Breast epithelium (tissue), 4 donors: ENCODE measurements at regions not wholly inside any gene's neighbourhood (a gene's known extent, or its start where the extent isn't known, plus 50 kb on each side); places are given as distances from the start of the nearest gene placed in this dataset.

ENCODE experiments used
- DNase-seq, 2 donors: peaks; one replicate each; pipeline ENCODE4 v3.0.0-alpha.2; 2019; ENCODE audit warnings: low spot score in 2 of 2
- H3K27ac ChIP-seq, 2 donors: fragments of 200-600 bp; sonication (generic) in 1 of 2; one replicate each; pipeline ENCODE4 v1.5.1; 2016 to 2019; ENCODE audit warnings: mild to moderate bottlenecking in 1 of 2
- H3K27me3 ChIP-seq, 2 donors: fragments of 200-600 bp; sonication (generic) in 1 of 2; one replicate each; pipeline versions ENCODE4 v1.5.1 to v1.6.0; 2017 to 2019; ENCODE audit warnings: control low read depth in 1 of 2, mild to moderate bottlenecking in 1 of 2
- H3K36me3 ChIP-seq: fragments of 200-600 bp; one replicate; pipeline ENCODE4 v1.5.1; 2019
- H3K4me1 ChIP-seq, 2 donors: fragments of 200-600 bp; sonication (generic); one replicate each; pipeline ENCODE4 v1.5.1; 2016 to 2019; ENCODE audit warnings: control low read depth in 1 of 2
- H3K4me3 ChIP-seq, 3 donors: fragments of 200-600 bp; sonication (generic); 1 replicate in 2 of 3; 2 replicates in 1 of 3; pipeline ENCODE4 v1.5.1; 2016 to 2019; ENCODE audit warnings: mild to moderate bottlenecking in 3 of 3, moderate library complexity in 2 of 3
- H3K9me3 ChIP-seq, 2 donors: fragments of 200-600 bp; sonication (generic) in 1 of 2; one replicate each; pipeline ENCODE4 v1.5.1; 2016 to 2019; ENCODE audit warnings: control low read depth in 1 of 2
- CTCF ChIP-seq, 3 donors: fragments of 450-650 bp; IDR thresholded peaks; one replicate each; pipeline ENCODE4 v1.5.1; 2016 to 2017; ENCODE audit warnings: antibody characterized with exemption in 3 of 3, mild to moderate bottlenecking in 3 of 3, moderate library complexity in 3 of 3
- POLR2A ChIP-seq: fragments of 450-650 bp; IDR thresholded peaks from one replicate; pipeline ENCODE4 v1.6.1; 2016; ENCODE audit warnings: antibody characterized with exemption, mild to moderate bottlenecking, moderate library complexity
- POLR2AphosphoS5 ChIP-seq, 3 donors: sonication (generic); formaldehyde crosslinking; IDR thresholded peaks; one replicate each; pipeline ENCODE4 v1.6.1; 2017; ENCODE audit warnings: antibody characterized with exemption in 3 of 3
- intact Hi-C: fragments of 100-400 bp; cut with DNase I; formaldehyde crosslinking; loops from one replicate; pipeline ENCODE4 v1.15.1; 2023; ENCODE audit warnings: low total_unique reads

GRCh38 chr1:95876276-95876675, 642.3 kb downstream of the RWDD3 start:
- TF ChIP-seq POLR2AphosphoS5 (IDR thresholded peaks at IDR 0.05) (no peak), CTCF (IDR thresholded peaks at IDR 0.05) (no peak), POLR2A (no peak)
- Histone ChIP-seq H3K27me3 (no peaks in the 10 kb centered on the region), H3K9me3 (peaks cover 0 to 8% of the 10 kb centered on the region in 2 donors), H3K36me3 (no peaks in the 10 kb centered on the region), H3K27ac (no peak overlapping the region), H3K4me3 (no peak overlapping the region), H3K4me1 (no peaks in the 10 kb centered on the region)
- no peak for DNase-seq
- intact Hi-C loops = no loop called here

GRCh38 chr1:95879498-95880050, 645.6 kb downstream of the RWDD3 start:
- intact Hi-C loops = no loop called here
- no peak overlapping the region for H3K27ac ChIP-seq
- H3K36me3 ChIP-seq = no peaks in the 10 kb centered on the region
- no peaks in the 10 kb centered on the region for H3K4me1 ChIP-seq
- no peak for DNase-seq
- TF ChIP-seq CTCF (IDR thresholded peaks at IDR 0.05) = no peak
- no peak for TF ChIP-seq POLR2AphosphoS5 (IDR thresholded peaks at IDR 0.05)
- TF ChIP-seq POLR2A = no peak
- no peaks in the 10 kb centered on the region for H3K27me3 ChIP-seq
- peaks cover 0 to 8% of the 10 kb centered on the region in 2 donors for H3K9me3 ChIP-seq
- no peak overlapping the region for H3K4me3 ChIP-seq

GRCh38 chr1:95888941-95889390, 655.0 kb downstream of the RWDD3 start:
- H3K27ac ChIP-seq = no peak overlapping the region

GRCh38 chr1:95889400-95889799, 655.4 kb downstream of the RWDD3 start:
- DNase-seq = no peak
- intact Hi-C loops = no loop called here
- H3K36me3 ChIP-seq = no peaks in the 10 kb centered on the region
- no peak overlapping the region for H3K27ac ChIP-seq
- H3K27me3 ChIP-seq = no peaks in the 10 kb centered on the region
- no peaks in the 10 kb centered on the region for H3K4me1 ChIP-seq
- peak overlapping the region in 2 of 3 donors; percentile 8 to 32 for H3K4me3 ChIP-seq
- no peaks in the 10 kb centered on the region for H3K9me3 ChIP-seq
- TF ChIP-seq POLR2A (no peak), POLR2AphosphoS5 (IDR thresholded peaks at IDR 0.05) (no peak), CTCF (IDR thresholded peaks at IDR 0.05) (no peak)

More at GRCh38 chr1:95888941-95889390, 655.0 kb downstream of the RWDD3 start:
- Histone ChIP-seq H3K9me3 (no peaks in the 10 kb centered on the region), H3K4me3 (peak overlapping the region in 2 of 3 donors; percentile 8 to 32), H3K4me1 (no peaks in the 10 kb centered on the region), H3K36me3 (no peaks in the 10 kb centered on the region), H3K27me3 (no peaks in the 10 kb centered on the region)
- DNase-seq = no peak
- TF ChIP-seq POLR2A = no peak
- TF ChIP-seq POLR2AphosphoS5 (IDR thresholded peaks at IDR 0.05) = no peak
- TF ChIP-seq CTCF (IDR thresholded peaks at IDR 0.05) = no peak
- intact Hi-C loops = no loop called here

GRCh38 chr1:95893921-95894320, 659.9 kb downstream of the RWDD3 start:
- H3K4me3 ChIP-seq = no peak overlapping the region
- TF ChIP-seq POLR2A (no peak), POLR2AphosphoS5 (IDR thresholded peaks at IDR 0.05) (no peak)
- no peak overlapping the region for H3K27ac ChIP-seq
- H3K36me3 ChIP-seq = peaks cover 5% of the 10 kb centered on the region
- peaks cover 0 to 11% of the 10 kb centered on the region in 2 donors for H3K9me3 ChIP-seq
- no peaks in the 10 kb centered on the region for H3K27me3 ChIP-seq
- intact Hi-C loops = no loop called here
- no peaks in the 10 kb centered on the region for H3K4me1 ChIP-seq
- DNase-seq = no peak
